ENCODE measurements at regions not wholly inside any gene's neighbourhood (a gene's known extent, or its start where the extent isn't known, plus 50 kb on each side); places are given as distances from the start of the nearest gene placed in this dataset.

DNA sequence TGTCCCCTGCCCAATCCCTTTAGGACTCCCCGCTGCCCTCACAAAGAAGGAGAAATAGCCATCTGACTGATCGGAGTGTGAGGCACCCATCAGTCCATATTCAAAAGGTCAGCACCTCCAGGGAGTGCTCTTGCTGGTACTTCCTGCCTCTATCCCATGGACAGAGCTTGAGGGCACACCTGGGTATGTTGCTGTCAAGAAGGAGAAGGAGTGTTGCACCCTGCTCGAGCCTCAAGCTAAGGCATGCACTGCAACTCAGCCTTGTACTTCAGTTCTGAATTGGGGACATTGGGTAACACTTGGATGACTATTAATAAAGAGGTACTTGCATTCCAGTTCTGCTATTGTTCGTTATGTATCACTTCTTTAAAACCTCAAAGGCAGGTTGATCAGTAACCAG lies 190.3 kb upstream of the ZC3H12A start:
- no peak for DNase-seq

DNA sequence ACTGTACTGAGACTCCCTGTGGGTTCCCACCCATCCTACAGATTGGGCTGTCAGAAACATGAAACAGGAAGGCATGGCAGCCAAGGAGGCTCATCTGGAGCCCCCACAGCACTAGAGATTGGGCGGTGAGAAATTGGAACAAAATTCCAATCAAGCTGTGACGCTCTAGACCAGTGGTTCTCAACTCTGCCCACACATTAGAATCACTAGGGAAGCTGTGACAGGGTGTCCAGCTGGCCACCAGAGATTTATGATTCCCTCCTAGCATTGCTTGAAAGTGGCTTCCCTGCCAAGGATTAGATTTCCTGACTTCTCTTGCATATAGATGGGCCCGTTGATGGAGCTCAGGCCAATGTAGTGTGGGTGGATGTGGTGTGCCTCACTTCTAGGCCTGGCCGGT lies 187.5 kb upstream of the ZC3H12A start:
- DNase-seq = no peak

DNA sequence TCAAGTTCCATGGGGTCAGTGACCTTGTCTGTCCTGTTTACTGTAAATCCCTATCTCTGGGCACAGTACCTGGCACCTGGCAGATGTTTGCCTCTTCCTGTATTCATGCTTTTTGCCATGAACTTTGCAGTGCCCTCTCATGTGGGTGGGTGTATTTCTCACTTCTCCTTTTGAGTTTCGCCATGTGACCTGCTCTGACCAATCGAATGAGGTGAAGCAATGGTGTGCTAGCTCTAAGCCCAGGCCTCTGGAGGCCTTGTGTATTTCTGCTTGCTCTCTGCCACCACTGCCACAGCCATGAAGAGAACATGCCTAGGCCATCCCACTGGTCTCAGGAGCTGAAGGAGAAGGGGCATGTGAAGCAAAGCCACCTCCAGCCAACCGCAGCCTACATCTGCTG lies 185.5 kb upstream of the ZC3H12A start:
- no peak for DNase-seq

DNA sequence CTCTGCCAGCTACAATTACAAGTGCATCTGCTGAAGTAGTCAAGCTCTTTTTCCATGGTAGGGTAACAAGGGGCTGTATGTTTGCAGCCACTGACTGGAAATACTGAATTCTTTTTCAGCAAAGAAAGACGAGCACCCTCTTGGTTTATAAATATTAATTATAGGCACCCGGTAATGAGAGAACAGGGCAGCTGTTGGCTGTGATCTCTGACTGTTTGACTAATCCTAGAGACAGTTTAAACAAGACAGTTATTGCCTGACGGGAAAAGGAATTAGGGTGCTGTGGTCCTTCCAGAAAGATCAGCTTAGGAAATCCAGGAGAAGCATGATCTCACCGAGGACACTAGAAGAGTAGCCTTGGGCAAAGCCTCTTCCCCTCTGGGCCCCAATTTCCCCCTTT lies 183.7 kb upstream of the ZC3H12A start:
- no peak for DNase-seq

DNA sequence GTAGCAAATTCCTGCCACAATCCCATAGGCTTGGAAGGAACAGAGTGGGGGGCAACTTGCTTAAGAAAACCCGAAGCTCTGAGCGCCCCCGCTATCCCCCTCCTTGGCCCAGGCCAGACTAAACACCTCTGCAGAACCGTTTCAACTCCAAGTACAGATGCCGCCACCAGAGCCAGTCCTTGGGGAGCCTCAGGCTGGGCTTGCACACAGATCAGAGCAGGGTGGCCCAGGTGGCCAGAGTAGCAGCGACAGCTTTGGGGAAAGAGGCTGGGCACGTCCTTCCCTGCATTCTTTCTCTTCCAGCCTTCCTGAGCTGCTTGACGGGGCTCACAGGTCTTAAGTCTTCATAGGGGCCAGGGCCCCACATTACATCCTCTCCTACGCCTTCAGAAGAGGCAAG lies 181.6 kb upstream of the ZC3H12A start:
- DNase-seq = no peak

DNA sequence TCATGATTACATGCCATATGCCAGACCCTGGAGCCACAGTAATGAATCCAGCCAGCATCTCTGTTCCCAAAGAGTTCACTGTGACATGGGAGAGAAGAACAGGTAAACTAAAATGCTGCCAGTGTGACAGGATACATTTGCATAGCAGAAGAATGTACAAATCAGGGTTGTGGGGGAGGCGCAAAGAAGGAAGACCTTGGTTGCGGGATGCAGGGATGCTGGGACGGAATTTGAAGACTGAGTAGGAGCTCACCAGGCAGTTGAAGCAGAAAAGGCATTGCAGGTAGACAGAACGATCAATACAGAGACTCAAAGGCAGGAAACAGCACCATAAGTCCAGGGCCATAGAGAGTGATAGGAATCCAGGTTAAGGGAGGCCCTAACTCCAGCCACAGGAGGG lies 180.3 kb upstream of the ZC3H12A start:
- DNase-seq = no peak

DNA sequence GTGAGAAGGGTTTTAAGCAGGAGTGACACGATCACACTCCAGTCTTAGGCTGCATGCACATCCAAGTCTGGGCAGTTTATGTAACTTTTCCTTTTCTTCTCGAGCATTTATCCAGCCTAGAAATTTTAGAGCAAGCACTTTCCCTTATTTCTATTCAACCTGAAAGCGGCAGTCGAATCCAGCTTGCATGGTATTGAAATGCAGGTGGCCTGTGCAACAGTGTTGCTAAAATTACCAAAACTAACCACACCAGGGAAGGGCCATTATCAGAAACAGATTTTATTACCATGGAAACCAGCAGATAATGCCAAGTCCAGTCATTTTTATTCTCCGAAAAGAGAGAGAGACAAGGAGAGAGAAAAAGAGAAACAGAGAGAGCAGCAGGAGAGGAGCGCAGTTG lies 179.9 kb upstream of the ZC3H12A start:
- no peak for DNase-seq

DNA sequence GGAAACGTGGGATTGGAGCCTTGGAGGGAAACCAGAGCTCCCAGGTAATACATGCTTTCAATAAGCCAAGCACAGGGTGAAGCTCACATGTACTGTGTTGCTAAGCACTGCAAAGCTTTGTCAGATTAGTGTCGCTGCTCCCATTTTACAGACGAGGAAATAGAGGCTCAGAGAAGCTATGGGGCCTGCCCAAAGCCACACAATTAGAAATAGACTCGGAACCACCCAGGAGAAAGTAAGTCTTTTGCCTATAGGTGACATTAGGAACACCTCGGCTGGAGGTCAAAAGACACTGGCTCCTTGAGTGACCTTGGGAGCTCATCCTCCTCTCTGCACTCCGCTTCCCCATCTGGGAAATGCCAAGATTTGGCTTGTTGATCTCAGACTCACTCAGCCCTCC lies 175.6 kb upstream of the ZC3H12A start:
- DNase-seq = no peak

DNA sequence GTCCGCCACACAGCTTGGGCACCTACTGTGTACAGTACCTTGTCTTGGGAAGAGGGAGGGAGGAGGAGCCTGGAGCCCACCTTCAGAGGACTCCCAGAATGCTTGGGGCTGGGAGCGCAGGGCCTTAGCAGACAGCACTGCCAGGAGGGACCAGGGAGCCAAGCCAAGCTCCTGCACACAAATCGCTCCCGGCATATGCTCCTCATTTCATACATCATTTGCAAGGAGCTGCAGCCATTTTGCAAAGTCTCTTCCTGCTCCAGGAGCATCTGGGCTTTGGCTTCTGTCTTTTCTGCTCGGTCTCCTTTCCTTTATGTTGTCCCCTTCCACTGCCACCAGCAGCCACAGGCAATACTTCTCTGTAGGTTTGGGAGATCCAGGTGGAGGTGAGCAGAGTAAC lies 175.2 kb upstream of the ZC3H12A start:
- DNase-seq = no peak

DNA sequence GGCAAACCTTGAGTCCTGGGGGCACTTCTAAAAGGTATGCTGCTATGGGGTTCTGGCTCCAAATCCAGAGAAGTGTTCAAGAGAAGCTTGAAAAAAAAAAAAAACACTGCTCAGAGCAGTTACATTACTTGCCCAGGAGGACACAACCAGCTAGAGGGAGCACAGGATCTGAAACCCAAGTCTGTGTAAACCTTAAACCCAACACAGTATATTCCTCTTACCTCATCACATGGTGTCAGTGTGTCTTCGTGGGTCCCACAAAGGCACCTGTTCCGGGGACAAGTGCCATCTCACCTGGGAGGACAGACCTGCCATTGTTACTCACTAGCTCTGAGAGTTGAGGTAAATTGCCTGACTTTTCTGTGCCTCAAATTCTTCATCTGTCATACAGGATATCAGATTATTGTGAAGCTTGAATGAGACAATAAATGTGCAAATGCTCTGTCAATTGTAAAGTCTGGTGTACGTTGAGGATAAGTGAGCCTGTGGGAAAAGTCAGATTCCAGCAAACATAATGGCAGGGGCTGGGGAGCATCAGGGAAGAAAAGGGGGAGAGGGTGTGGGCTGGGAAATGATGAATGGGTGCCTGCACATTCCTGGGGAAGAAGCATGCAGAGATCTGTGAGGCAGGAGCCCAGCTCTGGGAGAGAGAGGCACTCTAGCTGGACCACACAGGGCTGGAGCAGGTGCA lies 170.4 kb upstream of the ZC3H12A start:
- no peak for DNase-seq

DNA sequence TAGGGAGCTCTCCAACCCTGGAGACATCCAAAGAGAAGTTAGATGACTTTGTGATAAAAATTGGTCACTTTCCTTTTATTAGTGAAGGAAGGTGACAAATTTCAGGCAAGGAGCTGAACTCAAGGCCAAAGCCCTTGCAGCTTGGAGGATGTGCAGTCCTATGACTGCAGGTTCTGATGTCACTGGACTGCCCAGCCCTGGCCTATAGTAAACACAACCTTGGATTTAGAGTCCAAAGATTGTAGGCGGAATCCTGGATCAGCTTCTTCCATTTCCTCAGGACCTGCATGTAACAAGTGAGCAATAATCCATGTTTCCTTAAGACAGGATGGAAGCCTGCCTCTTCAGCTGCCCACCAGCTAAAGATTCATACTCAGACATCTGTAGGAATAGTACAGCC lies 169.3 kb upstream of the ZC3H12A start:
- DNase-seq = no peak

DNA sequence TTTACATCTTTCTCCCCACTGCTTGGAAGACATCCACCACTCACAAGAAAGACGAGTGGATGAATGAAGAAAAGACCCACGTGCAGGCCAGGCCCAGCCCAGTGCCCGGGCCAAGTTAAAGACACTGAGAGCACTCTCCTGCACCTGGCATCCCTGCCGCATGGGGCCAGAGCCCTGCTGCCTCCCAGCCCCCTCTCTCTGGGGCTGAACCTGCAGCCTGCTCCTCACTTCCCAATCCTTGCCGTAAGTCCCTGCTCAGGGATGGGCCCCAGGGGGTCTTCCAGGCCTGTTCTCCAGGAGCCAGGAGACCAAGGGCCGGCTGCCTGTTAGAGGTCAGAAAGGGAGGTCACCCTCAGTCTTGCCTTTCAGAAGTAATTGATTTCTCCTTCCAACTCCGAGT lies 168.5 kb upstream of the ZC3H12A start:
- DNase-seq = no peak

DNA sequence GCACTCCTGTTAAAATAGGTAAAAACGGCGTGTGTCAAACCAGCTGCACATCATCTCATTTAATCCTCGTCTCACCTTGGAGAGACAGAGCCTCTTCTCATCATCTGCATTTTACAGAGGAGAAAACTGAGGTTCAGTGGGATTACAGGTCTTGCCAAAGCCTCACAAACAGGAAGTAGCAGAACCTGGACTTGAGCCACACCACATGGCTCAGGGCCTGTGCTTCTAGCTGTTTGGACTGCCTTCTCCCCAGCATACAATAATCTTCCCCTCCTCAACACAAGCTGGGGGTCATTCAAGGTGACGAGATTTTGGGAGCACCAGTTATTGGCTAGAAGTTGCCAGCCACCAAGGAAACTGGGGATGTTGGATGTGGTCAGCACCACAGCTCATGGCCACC lies 167.9 kb upstream of the ZC3H12A start:
- DNase-seq = no peak

DNA sequence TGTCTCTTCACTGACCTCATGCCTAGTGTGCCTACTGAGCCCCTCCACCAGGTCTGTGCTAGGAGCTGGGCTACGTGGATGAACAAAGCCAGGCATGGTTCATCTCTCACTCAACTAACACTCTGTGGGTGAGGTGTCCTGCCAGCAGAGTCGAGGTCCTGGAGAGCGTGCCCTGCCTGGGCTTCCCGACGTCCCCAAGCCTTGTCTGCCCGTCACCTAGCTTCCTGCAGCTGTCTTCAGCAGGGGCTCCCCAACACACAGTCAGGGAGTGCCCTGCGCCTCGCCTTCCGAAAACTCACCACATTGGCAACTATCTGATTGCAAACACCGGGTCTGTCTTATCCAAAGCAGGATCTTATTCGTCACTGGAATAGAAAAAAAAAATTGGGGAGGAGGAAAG lies 167.5 kb upstream of the ZC3H12A start:
- no peak for DNase-seq

DNA sequence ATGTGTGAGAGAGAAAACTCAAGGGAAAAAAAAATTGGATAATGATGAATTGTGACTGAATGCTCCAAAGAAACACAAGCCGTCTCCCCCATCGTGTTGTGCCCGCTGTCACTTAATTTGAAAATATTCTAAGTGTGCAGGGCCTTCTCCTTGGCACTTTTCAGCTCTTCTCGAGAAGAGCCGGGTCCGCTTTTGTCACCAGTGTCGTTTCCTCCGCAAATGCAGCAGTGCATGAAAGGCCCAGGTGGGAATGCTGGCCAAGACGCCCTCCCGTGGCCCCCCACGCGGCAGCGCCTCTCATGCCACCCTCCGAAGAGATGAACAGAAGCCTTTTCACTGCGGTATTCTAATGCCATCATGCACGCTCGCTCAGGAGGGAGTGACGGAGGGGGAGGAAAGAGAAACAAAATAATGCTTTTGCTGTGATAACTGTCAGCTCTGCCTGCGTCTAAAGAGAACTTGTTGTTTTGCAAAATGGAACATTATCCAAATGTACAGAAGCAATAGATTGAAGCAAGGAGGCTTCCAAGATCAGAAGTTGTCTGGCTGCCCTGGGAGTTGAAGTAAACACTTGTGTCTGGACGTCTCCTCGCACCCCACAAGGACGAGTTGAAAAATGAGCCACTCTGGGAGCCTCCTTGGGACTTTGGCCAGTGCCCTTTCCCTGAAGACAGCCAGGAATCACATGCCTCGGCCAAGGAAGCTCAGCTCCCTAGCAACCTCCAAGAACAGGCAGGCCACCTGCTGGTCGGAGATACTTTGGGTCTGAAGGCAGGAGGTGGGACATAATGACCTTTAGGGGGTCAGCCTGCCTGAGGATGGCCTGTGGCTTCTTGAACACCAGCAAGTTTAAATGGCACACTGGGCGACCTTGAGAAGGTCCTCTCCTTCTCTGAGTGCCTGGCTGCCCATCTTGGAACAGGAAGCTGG lies 166.1 kb upstream of the ZC3H12A start:
- no peak for DNase-seq

DNA sequence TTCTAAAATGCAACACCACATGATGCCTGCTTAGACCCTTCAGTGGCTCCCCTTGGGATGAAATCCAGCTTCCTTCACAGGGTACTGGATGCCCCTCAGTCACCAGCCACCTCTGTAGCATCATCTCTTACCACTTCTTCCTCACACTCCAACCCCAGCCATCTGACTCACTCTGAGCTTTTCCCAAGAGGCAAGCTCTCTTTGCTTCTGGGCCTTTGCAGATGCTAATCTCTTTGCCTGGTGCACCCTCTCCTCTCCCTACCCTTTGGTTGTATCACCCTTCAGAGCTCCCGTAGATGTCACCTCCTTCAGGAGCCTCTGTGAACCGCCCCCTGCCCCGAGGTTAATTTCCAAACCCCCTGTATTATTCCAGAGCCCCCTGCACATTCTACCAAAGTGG lies 164.8 kb upstream of the ZC3H12A start:
- DNase-seq = no peak

DNA sequence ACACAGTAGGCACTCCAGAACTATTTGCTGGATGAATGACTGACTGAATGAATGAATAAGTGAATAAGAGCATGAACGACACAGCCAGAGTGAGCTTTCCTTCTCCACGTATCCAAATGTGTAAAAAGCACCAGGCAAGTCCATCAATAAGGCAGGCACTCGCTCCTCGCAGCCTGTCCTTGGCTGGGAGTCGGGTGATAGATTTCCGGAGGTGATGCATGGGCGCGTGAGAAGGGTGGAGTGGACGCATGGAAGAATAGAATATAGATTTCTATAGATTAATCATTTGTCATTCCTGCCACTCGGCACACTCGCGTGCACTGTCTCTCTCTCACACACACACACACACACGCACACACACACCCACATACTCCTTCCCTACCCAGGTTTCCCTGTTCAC lies 164.3 kb upstream of the ZC3H12A start:
- DNase-seq = no peak

DNA sequence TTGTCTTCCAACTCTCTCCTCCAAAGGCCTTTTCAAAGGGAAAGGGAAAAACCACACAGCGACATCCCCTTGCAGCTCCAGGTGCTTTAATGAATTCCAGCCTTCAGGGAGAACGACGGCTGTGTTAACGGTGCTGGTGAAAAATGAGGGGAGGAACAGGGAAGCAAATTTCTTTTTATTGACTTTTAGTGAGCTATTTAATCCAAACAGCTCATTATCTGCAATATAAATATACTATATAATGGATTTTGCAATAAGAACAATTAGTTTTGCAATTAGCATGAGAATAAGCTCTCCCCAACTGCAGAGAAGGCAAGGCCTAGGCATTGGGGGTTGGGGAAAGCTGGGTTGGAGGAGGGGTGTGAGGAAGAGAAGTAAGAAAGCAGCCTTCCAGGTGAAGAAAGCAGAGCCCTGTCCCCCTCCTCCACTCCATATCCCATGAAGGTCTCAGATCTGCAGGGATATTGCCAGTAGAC lies 159.0 kb upstream of the ZC3H12A start:
- DNase-seq = no peak

DNA sequence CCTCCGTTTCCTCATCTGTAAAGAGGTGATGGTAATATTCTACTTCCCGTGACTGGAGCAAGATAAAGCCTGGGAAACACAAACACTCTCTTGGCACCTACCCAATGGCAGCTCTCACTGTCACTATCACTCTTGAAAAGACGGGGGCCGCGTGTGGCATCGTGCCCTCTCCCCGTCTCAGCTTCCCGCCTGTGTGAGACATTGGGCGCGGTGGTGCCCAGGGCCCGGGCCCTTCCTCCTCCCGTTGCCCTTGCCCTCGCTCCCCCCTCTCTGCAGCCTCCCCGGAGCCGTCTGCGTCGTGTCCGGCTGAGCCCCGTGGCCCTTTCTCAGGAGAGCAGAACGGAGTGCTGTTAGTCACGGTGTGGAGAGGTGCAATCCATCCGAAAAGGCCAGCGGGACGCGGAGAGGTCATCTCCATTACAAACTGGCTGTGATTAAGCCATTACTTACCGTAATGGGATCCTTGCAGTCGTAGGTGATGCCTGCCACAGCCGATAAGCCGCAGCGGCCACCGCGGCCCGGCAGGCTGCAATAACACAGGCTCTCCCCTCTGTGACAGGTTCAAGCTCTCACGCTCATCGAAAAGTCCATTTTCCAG lies 156.4 kb upstream of the ZC3H12A start:
- no peak for DNase-seq

DNA sequence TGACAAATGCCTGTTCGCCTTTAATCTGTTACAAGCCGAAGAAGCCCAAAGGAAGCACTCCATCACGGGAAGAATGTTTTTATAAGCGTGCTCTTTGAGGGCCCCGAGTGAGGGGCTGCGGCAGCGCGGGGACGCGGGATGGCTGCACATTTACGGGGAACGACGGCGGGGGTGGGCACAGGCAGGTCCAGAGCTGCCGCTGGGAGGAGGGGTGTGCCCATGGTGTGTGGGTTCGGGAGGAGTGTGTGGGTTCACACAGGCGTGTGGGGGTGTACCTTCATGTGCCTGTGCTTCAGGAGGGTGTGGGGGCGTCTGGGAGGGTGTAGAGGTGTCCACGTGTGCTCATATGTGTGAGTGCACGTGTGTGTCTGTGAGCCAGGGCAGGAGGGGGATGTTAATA lies 155.9 kb upstream of the ZC3H12A start:
- no peak for DNase-seq

DNA sequence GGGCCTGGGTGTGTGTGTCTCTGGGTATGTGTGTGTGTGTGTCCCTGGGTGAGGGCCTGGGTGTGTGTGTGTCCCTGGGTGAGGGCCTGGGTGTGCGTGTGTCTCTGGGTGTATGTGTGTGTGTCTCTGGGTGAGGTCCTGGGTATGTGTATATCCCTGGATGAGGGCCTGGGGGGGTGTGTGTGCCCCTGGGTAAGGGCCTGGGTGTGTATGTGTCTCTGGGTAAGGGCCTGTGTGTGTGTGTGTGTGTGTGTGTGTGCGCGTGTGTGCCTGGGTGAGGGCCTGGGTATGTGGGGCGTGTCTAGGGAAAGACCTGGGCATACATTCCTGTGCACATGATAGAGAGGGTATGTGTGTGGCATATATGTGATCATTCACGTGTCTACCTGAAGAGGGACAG lies 155.1 kb upstream of the ZC3H12A start:
- DNase-seq = no peak

DNA sequence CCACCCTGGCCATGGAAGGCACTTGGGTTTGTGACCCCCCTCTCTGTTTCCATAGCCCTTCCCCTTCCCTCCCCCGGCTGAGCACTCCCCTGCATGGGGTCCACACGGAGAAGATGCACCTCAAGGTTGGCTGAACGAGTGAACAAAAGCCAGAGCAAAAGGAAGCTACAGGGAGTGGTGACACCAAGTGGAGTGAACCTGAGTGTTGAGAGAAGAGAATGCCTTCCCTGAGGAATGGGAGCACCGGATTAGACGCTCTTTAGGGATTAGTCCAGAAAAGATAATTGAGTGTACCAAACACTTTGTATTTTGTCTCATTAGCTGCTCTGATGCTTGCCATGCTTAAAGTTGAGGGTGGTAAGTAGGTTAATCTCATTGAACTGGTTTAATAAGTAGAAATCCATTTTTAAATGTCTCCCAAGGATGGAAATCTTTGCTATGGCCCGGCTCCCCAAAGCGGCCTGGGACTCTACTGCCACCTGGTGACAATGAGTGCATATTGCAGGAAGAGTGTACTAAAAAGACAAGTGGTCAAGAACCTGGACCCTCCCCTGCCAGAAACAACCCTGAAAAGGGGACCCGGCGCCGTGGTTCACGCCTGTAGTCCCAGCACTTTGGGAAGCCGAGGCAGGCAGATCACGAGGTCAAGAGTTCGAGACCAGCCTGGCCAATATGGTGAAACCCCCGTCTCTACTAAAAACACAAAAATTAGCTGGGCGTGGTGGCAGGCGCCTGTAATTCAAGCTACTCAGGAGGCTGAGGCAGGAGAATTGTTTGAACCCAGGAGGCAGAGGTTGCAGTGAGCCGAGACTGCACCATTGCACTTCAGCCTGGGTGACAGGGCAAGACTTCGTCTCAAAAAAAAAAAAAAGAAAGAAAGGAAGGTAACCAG lies 150.6 kb upstream of the ZC3H12A start:
- DNase-seq = no peak

DNA sequence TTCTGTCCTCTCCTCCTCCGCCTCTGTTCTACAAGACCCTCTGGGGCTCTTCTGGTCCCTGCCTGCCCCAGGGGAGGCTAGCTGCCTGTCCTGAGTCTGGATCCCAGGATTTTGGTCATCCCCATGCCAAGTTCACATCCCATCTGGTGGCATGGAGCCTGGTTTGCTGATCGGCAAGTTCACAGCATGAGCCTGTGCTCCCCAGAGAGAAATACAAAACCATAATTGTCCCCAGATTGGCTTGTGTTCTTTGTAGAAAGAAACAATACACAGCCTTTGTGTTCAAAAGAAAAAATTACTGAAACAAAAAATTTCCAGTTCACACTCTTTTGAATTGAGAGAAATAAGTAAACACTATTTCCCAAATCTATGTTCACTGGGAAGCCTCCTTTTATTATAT lies 149.4 kb upstream of the ZC3H12A start:
- DNase-seq = no peak
